Suprapubic skin (tissue), 4 donors: ENCODE measurements at regions not wholly inside any gene's neighbourhood (a gene's known extent, or its start where the extent isn't known, plus 50 kb on each side); places are given as distances from the start of the nearest gene placed in this dataset.

ENCODE experiments used
- DNase-seq, 2 donors: peaks; one replicate each; pipeline ENCODE4 v3.0.0-alpha.2; 2019; ENCODE audit warnings: low spot score in 2 of 2
- H3K27ac ChIP-seq: fragments of 200-600 bp; sonication (generic); one replicate; pipeline ENCODE4 v1.5.1; 2019
- H3K27me3 ChIP-seq: fragments of 200-600 bp; sonication (generic); one replicate; pipeline ENCODE4 v1.5.1; 2019
- H3K36me3 ChIP-seq: fragments of 200-600 bp; sonication (generic); one replicate; pipeline ENCODE4 v1.5.1; 2019
- H3K4me1 ChIP-seq: fragments of 200-600 bp; sonication (generic); one replicate; pipeline ENCODE4 v1.5.1; 2019
- H3K4me3 ChIP-seq: fragments of 200-600 bp; sonication (generic); one replicate; pipeline ENCODE4 v1.5.1; 2019; ENCODE audit warnings: mild to moderate bottlenecking
- H3K9me3 ChIP-seq: fragments of 200-600 bp; sonication (generic); one replicate; pipeline ENCODE4 v1.5.1; 2019
- CTCF ChIP-seq, 2 donors: fragments of 200-600 bp in 1 of 2; fragments of 450-650 bp in 1 of 2; sonication (generic) in 1 of 2; IDR thresholded peaks; one replicate each; pipeline ENCODE4 v1.5.1; 2016 to 2019; ENCODE audit warnings: antibody characterized with exemption in 2 of 2, mild to moderate bottlenecking in 1 of 2, moderate library complexity in 1 of 2
- EP300 ChIP-seq: sonication (generic); formaldehyde crosslinking; IDR thresholded peaks from one replicate; pipeline ENCODE4 v1.6.1; 2017; ENCODE audit warnings: antibody characterized with exemption
- POLR2A ChIP-seq, 2 donors: fragments of 450-650 bp; IDR thresholded peaks; one replicate each; pipeline ENCODE4 v1.6.1; 2017; ENCODE audit warnings: antibody characterized with exemption in 2 of 2, mild to moderate bottlenecking in 2 of 2, moderate library complexity in 2 of 2
- POLR2AphosphoS5 ChIP-seq, 3 donors: sonication (generic); formaldehyde crosslinking; IDR thresholded peaks; one replicate each; pipeline ENCODE4 v1.6.1; 2017; ENCODE audit warnings: antibody characterized with exemption in 3 of 3
- WGBS: methylation state at CpG from one replicate; pipeline ENCODE4 v1.1.5; 2018; 5-methylcytosine and 5-hydroxymethylcytosine counted together

- 53% methylated on average over 4 of the region's 4 CpGs for WGBS
- DNase-seq = no peak
- Histone ChIP-seq H3K27ac (no peak overlapping the region), H3K27me3 (no peaks in the 10 kb centered on the region), H3K36me3 (no peaks in the 10 kb centered on the region), H3K9me3 (no peaks in the 10 kb centered on the region), H3K4me1 (peaks cover 14% of the 10 kb centered on the region), H3K4me3 (no peak overlapping the region)
- TF ChIP-seq CTCF (IDR thresholded peaks at IDR 0.05) (no peak), POLR2A (IDR thresholded peaks at IDR 0.05) (no peak), POLR2AphosphoS5 (IDR thresholded peaks at IDR 0.05) (no peak), EP300 (no peak)
Observed at GRCh38 chr2:143901185-143901842, 618.6 kb downstream of the ZEB2 start.

GRCh38 chr2:143899987-143900386, 619.9 kb downstream of the ZEB2 start:
- no peak for DNase-seq
- H3K4me1 ChIP-seq = peaks cover 14% of the 10 kb centered on the region
- 85% methylated on average over 4 of the region's 4 CpGs for WGBS
- no peak overlapping the region for H3K27ac ChIP-seq
- H3K4me3 ChIP-seq = no peak overlapping the region
- no peak for TF ChIP-seq EP300
- TF ChIP-seq POLR2AphosphoS5 (IDR thresholded peaks at IDR 0.05) = no peak
- no peak for TF ChIP-seq CTCF (IDR thresholded peaks at IDR 0.05)
- no peak for TF ChIP-seq POLR2A (IDR thresholded peaks at IDR 0.05)
- no peaks in the 10 kb centered on the region for H3K36me3 ChIP-seq
- H3K9me3 ChIP-seq = no peaks in the 10 kb centered on the region
- no peaks in the 10 kb centered on the region for H3K27me3 ChIP-seq

- TF ChIP-seq POLR2A (IDR thresholded peaks at IDR 0.05) (no peak), POLR2AphosphoS5 (IDR thresholded peaks at IDR 0.05) (no peak), CTCF (IDR thresholded peaks at IDR 0.05) (no peak), EP300 (no peak)
- Histone ChIP-seq H3K36me3 (no peaks in the 10 kb centered on the region), H3K27ac (no peak overlapping the region), H3K27me3 (no peaks in the 10 kb centered on the region), H3K4me1 (no peaks in the 10 kb centered on the region), H3K9me3 (no peaks in the 10 kb centered on the region), H3K4me3 (no peak overlapping the region)
- WGBS = 92% methylated on average over 3 of the region's 3 CpGs
- DNase-seq = no peak
Observed at GRCh38 chr2:143893371-143893770, 626.5 kb downstream of the ZEB2 start.

- Histone ChIP-seq H3K4me1 (no peaks in the 10 kb centered on the region), H3K27ac (no peak overlapping the region), H3K4me3 (no peak overlapping the region), H3K36me3 (no peaks in the 10 kb centered on the region), H3K9me3 (no peaks in the 10 kb centered on the region), H3K27me3 (no peaks in the 10 kb centered on the region)
- 67% methylated on average over 7 of the region's 7 CpGs for WGBS
- no peak for DNase-seq
- TF ChIP-seq POLR2A (IDR thresholded peaks at IDR 0.05) (no peak), POLR2AphosphoS5 (IDR thresholded peaks at IDR 0.05) (no peak), CTCF (IDR thresholded peaks at IDR 0.05) (no peak), EP300 (no peak)
Observed at GRCh38 chr2:143891879-143892308, 628.0 kb downstream of the ZEB2 start.

- Histone ChIP-seq H3K27me3 (no peaks in the 10 kb centered on the region), H3K27ac (no peak overlapping the region), H3K36me3 (no peaks in the 10 kb centered on the region), H3K4me3 (no peak overlapping the region), H3K9me3 (no peaks in the 10 kb centered on the region), H3K4me1 (no peaks in the 10 kb centered on the region)
- TF ChIP-seq POLR2A (IDR thresholded peaks at IDR 0.05) (no peak), POLR2AphosphoS5 (IDR thresholded peaks at IDR 0.05) (no peak), CTCF (IDR thresholded peaks at IDR 0.05) (no peak), EP300 (no peak)
- 75% methylated on average over 3 of the region's 3 CpGs for WGBS
- DNase-seq = no peak
Observed at GRCh38 chr2:143890798-143891197, 629.1 kb downstream of the ZEB2 start.
